Thoracic aorta (tissue), 2 donors: ENCODE measurements at regions not wholly inside any gene's neighbourhood (a gene's known extent, or its start where the extent isn't known, plus 50 kb on each side); places are given as distances from the start of the nearest gene placed in this dataset.
"Not testable (repeated sequence)": the region's sequence is repeated elsewhere in the genome, so short reads cannot be mapped to it uniquely, and the experiment has no call there.

ENCODE experiments used
- ATAC-seq: fragments of 150-250 bp; one replicate; pipeline ENCODE4 v1.8.0; 2017; ENCODE audit warnings: low read depth; ENCODE audit not compliant: insufficient number of reproducible peaks, low FRiP score
- DNase-seq: peaks from one replicate; pipeline ENCODE4 v3.0.0-alpha.2; 2020; ENCODE audit warnings: low spot score
- H3K27ac ChIP-seq, 2 donors: fragments of 200-600 bp; sonication (generic); 1 replicate in 1 of 2; 2 replicates in 1 of 2; pipeline ENCODE4 v1.5.1; 2016; ENCODE audit warnings: mild to moderate bottlenecking in 2 of 2, moderate library complexity in 2 of 2
- H3K27me3 ChIP-seq: fragments of 200-600 bp; sonication (generic); replicated peaks from 2 replicates; pipeline ENCODE4 v1.6.0; 2016; ENCODE audit warnings: mild to moderate bottlenecking; ENCODE audit not compliant: insufficient read depth
- H3K36me3 ChIP-seq: fragments of 200-600 bp; sonication (generic); one replicate; pipeline ENCODE4 v1.5.1; 2016
- H3K4me1 ChIP-seq, 2 donors: fragments of 200-600 bp; sonication (generic); 1 replicate in 1 of 2; 2 replicates in 1 of 2; pipeline versions ENCODE4 v1.5.1 to v1.6.0; 2016; ENCODE audit warnings: low read depth in 2 of 2, mild to moderate bottlenecking in 1 of 2; ENCODE audit not compliant: control insufficient read depth in 1 of 2
- H3K4me3 ChIP-seq: fragments of 200-600 bp; sonication (generic); 2 replicates; pipeline ENCODE4 v1.5.1; 2016; ENCODE audit warnings: mild to moderate bottlenecking
- H3K9me3 ChIP-seq: fragments of 200-600 bp; sonication (generic); 2 replicates; pipeline ENCODE4 v1.5.1; 2016

GRCh38 chr17:64800987-64801386 is 118.3 kb downstream of the LRRC37A3 start:
- peaks cover 26% of the 10 kb centered on the region for H3K36me3 ChIP-seq
- not testable (repeated sequence) for H3K27ac ChIP-seq, H3K4me3 ChIP-seq, ATAC-seq, H3K9me3 ChIP-seq, H3K4me1 ChIP-seq, H3K27me3 ChIP-seq, DNase-seq

GRCh38 chr17:64800361-64800895 is 118.8 kb downstream of the LRRC37A3 start:
- DNase-seq, ATAC-seq, H3K27me3 ChIP-seq, H3K9me3 ChIP-seq, H3K27ac ChIP-seq, H3K4me1 ChIP-seq, H3K4me3 ChIP-seq: not testable (repeated sequence)
- peaks cover 27% of the 10 kb centered on the region for H3K36me3 ChIP-seq

GRCh38 chr17:64799543-64800188 is 119.6 kb downstream of the LRRC37A3 start:
- H3K9me3 ChIP-seq, H3K4me3 ChIP-seq, H3K27ac ChIP-seq, ATAC-seq, H3K4me1 ChIP-seq, H3K27me3 ChIP-seq, DNase-seq: not testable (repeated sequence)
- peaks cover 27% of the 10 kb centered on the region for H3K36me3 ChIP-seq

- not testable (repeated sequence) for DNase-seq, H3K27me3 ChIP-seq, H3K4me1 ChIP-seq, H3K9me3 ChIP-seq, H3K4me3 ChIP-seq, H3K27ac ChIP-seq, ATAC-seq
- H3K36me3 ChIP-seq: peaks cover 31% of the 10 kb centered on the region
Measured at GRCh38 chr17:64798961-64799360, 120.3 kb downstream of the LRRC37A3 start.

GRCh38 chr17:64798489-64798790 is 120.8 kb downstream of the LRRC37A3 start:
- ATAC-seq, DNase-seq, H3K4me1 ChIP-seq, H3K27me3 ChIP-seq, H3K27ac ChIP-seq, H3K4me3 ChIP-seq, H3K9me3 ChIP-seq: not testable (repeated sequence)
- H3K36me3 ChIP-seq: peaks cover 33% of the 10 kb centered on the region

GRCh38 chr17:64797746-64798488 is 121.4 kb downstream of the LRRC37A3 start:
- not testable (repeated sequence) for ATAC-seq, H3K9me3 ChIP-seq, H3K4me3 ChIP-seq, H3K27ac ChIP-seq, DNase-seq, H3K4me1 ChIP-seq, H3K27me3 ChIP-seq
- H3K36me3 ChIP-seq: peaks cover 28% of the 10 kb centered on the region

- ATAC-seq, H3K4me3 ChIP-seq, H3K27me3 ChIP-seq, H3K4me1 ChIP-seq, DNase-seq, H3K27ac ChIP-seq, H3K9me3 ChIP-seq: not testable (repeated sequence)
- H3K36me3 ChIP-seq: peaks cover 28% of the 10 kb centered on the region
Measured at GRCh38 chr17:64795342-64795741, 123.9 kb downstream of the LRRC37A3 start.

GRCh38 chr17:64794548-64795274 is 124.6 kb downstream of the LRRC37A3 start:
- H3K36me3 ChIP-seq: peaks cover 26% of the 10 kb centered on the region
- not testable (repeated sequence) for H3K27ac ChIP-seq, H3K27me3 ChIP-seq, ATAC-seq, H3K9me3 ChIP-seq, DNase-seq, H3K4me3 ChIP-seq, H3K4me1 ChIP-seq

- H3K27ac ChIP-seq, DNase-seq, H3K4me1 ChIP-seq, ATAC-seq, H3K4me3 ChIP-seq, H3K9me3 ChIP-seq, H3K27me3 ChIP-seq: not testable (repeated sequence)
- H3K36me3 ChIP-seq: peaks cover 24% of the 10 kb centered on the region
Measured at GRCh38 chr17:64794113-64794512, 125.2 kb downstream of the LRRC37A3 start.

GRCh38 chr17:64792793-64793575 is 126.3 kb downstream of the LRRC37A3 start:
- peak; percentile 48 for ATAC-seq
- peaks cover 24% of the 10 kb centered on the region for H3K36me3 ChIP-seq

GRCh38 chr17:64792276-64792675 is 127.0 kb downstream of the LRRC37A3 start:
- not testable (repeated sequence) for ATAC-seq, H3K27me3 ChIP-seq, DNase-seq, H3K4me1 ChIP-seq, H3K27ac ChIP-seq, H3K4me3 ChIP-seq, H3K9me3 ChIP-seq
- peaks cover 26% of the 10 kb centered on the region for H3K36me3 ChIP-seq

More at GRCh38 chr17:64792793-64793575, 126.3 kb downstream of the LRRC37A3 start:
- not testable (repeated sequence) for H3K27me3 ChIP-seq, DNase-seq, H3K4me1 ChIP-seq, H3K9me3 ChIP-seq, H3K4me3 ChIP-seq, H3K27ac ChIP-seq
